ENCODE measurements at regions not wholly inside any gene's neighbourhood (a gene's known extent, or its start where the extent isn't known, plus 50 kb on each side); places are given as distances from the start of the nearest gene placed in this dataset.

DNA sequence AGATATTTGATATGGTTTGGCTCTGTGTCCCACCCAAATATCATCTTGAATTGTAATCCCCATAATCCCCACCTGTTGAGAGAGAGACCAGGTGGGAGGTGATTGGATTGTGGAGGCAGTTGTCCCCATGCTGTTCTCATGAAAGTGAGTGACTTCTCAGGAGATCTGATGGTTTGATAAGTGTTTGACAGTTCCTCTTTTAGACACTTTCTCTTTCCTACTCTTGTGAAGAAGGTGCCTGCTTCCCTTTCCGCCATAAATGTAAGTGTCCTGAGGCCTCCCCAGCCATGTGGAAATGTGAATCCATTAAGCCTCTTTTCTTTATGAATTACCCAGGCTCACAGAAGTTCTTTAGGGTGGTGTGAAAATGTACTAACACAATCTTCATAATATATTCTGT, 1404.0 kb upstream of the ADGRB3 start:
- no peak for DNase-seq (ENCODE audit: low spot score in 2 of 2)
- Histone ChIP-seq H3K27ac (no peak overlapping the region), H3K9me3 (no peaks in the 10 kb centered on the region), H3K4me3 (no peak overlapping the region), H3K4me1 (no peaks in the 10 kb centered on the region), H3K36me3 (no peaks in the 10 kb centered on the region), H3K27me3 (no peaks in the 10 kb centered on the region)
- intact Hi-C loops (cut with DNase I), result no loop called here
- TF ChIP-seq, protein P1, sequence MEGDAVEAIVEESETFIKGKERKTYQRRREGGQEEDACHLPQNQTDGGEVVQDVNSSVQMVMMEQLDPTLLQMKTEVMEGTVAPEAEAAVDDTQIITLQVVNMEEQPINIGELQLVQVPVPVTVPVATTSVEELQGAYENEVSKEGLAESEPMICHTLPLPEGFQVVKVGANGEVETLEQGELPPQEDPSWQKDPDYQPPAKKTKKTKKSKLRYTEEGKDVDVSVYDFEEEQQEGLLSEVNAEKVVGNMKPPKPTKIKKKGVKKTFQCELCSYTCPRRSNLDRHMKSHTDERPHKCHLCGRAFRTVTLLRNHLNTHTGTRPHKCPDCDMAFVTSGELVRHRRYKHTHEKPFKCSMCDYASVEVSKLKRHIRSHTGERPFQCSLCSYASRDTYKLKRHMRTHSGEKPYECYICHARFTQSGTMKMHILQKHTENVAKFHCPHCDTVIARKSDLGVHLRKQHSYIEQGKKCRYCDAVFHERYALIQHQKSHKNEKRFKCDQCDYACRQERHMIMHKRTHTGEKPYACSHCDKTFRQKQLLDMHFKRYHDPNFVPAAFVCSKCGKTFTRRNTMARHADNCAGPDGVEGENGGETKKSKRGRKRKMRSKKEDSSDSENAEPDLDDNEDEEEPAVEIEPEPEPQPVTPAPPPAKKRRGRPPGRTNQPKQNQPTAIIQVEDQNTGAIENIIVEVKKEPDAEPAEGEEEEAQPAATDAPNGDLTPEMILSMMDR (IDR thresholded peaks at IDR 0.05), result no peak

DNA sequence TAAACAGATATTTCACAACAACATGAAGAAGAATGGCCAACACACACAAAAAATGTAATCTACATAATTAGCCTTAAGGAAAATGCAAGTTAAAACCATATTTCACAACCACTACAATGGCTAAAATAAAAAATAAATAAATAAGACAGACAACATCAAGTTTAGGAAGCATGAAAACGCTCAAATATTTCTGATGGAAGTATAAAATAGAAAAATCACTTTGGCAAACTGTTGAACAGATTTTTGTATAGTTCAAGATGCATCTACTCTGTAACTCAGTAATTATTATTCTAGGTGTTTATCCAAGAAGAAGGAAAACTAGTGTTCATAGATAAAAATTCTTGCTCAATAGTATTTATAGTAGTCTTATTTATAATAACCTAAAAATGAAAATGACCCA, 1410.1 kb upstream of the ADGRB3 start:
- Histone ChIP-seq H3K4me3 (no peak overlapping the region), H3K27ac (no peak overlapping the region), H3K27me3 (no peaks in the 10 kb centered on the region), H3K9me3 (no peaks in the 10 kb centered on the region), H3K4me1 (no peaks in the 10 kb centered on the region), H3K36me3 (no peaks in the 10 kb centered on the region)
- intact Hi-C loops (cut with DNase I), result no loop called here
- no peak for DNase-seq (ENCODE audit: low spot score in 2 of 2)
- TF ChIP-seq, protein P1 (IDR thresholded peaks at IDR 0.05), result no peak

DNA sequence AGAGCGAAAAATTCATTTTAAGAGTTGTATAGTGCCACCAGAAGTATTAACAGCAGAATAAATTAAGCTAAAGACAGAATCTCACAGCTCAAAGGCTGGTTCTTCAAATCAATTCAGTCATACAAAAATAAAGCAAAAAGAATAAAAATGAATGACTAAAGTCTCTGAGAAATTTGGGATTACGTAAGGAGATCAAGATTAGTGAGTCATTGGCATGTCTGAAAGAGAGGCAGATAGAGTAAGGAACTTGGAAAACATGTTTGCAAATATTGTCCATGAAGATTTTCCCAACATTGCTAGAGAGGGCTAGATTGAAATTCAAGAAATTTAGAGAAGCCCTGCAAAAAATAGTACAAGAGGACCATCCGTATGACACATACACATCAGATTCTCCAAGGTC, 1413.9 kb upstream of the ADGRB3 start:
- no peak overlapping the region for H3K27ac ChIP-seq
- TF ChIP-seq, protein P1 (IDR thresholded peaks at IDR 0.05), result no peak
- H3K36me3 ChIP-seq, result no peaks in the 10 kb centered on the region
- no peaks in the 10 kb centered on the region for H3K9me3 ChIP-seq
- DNase-seq (ENCODE audit: low spot score in 2 of 2), result no peak
- no peak overlapping the region for H3K4me3 ChIP-seq
- no peaks in the 10 kb centered on the region for H3K27me3 ChIP-seq
- H3K4me1 ChIP-seq, result no peaks in the 10 kb centered on the region
- intact Hi-C loops (cut with DNase I), result no loop called here

DNA sequence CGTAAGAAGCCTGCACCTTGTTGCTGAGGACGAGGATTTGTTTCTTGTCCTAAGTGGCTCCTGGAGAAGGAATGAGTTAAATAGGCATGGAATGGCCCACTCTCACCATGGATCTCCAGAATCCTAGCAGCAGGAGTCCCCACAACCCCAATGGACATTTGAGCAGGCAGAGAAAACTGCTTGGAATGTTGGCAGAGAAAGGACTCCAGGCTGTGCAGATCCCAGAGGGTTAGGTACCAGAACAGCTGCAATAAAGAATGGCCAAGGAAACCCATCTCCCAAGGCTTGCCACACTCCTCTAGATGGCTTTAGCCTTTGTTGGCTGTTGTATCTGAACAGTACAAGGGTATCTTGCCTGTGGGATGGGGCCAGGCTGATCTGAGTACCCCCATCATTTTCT, 1415.7 kb upstream of the ADGRB3 start:
- TF ChIP-seq, protein P1 (IDR thresholded peaks at IDR 0.05), result no peak
- no peaks in the 10 kb centered on the region for H3K27me3 ChIP-seq
- no peak overlapping the region for H3K4me3 ChIP-seq
- H3K4me1 ChIP-seq, result no peaks in the 10 kb centered on the region
- no peak overlapping the region for H3K27ac ChIP-seq
- no peaks in the 10 kb centered on the region for H3K9me3 ChIP-seq
- intact Hi-C loops (cut with DNase I), result no loop called here
- no peak for DNase-seq (ENCODE audit: low spot score in 2 of 2)
- H3K36me3 ChIP-seq, result no peaks in the 10 kb centered on the region

DNA sequence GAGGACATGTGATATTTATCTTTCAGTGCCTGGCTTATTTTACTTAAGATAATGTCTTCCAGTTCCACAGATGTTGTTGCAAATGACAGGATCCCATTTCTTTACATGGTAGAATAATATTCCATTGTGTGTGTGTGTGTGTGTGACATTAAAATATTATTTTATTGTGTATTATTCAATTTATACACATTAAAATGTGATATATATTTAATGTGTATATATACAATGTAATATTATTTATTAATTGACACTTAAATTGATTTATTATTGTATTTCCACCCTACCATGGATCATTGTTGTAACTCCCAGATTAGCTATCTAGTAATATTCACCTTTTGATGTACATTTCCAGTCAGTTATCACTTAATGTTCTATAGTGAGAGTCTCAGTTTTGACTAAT, 1422.5 kb upstream of the ADGRB3 start:
- H3K36me3 ChIP-seq, result no peaks in the 10 kb centered on the region
- H3K4me1 ChIP-seq, result no peaks in the 10 kb centered on the region
- intact Hi-C loops (cut with DNase I), result no loop called here
- DNase-seq (ENCODE audit: low spot score in 2 of 2), result no peak
- H3K27me3 ChIP-seq, result no peaks in the 10 kb centered on the region
- no peak overlapping the region for H3K4me3 ChIP-seq
- TF ChIP-seq, protein P1 (IDR thresholded peaks at IDR 0.05), result no peak
- no peaks in the 10 kb centered on the region for H3K9me3 ChIP-seq
- H3K27ac ChIP-seq, result no peak overlapping the region

DNA sequence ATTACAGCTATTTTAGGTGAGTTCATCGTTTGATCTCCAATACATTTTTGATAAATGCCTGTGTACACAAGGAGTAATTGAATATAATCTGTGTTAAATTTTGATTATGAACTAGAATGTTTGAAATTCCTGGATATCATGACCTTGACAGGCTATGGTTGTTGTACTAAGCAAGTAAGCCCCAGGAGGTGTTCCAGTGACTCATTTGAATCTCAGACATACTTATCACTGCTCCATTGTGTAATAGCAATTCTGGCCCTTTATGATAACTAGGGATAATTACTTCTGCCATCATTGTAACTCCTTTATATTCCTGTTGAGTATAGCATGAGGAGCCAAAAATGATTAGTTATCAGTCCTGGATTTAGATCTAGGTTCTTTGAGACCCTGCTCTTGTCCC, 1424.6 kb upstream of the ADGRB3 start:
- H3K9me3 ChIP-seq, result no peaks in the 10 kb centered on the region
- H3K4me1 ChIP-seq, result no peaks in the 10 kb centered on the region
- no peaks in the 10 kb centered on the region for H3K27me3 ChIP-seq
- H3K36me3 ChIP-seq, result no peaks in the 10 kb centered on the region
- intact Hi-C loops (cut with DNase I), result no loop called here
- no peak for DNase-seq (ENCODE audit: low spot score in 2 of 2)
- TF ChIP-seq, protein P1 (IDR thresholded peaks at IDR 0.05), result no peak
- no peak overlapping the region for H3K4me3 ChIP-seq
- no peak overlapping the region for H3K27ac ChIP-seq

Data from ascending aorta (tissue), 2 donors.